Liver (tissue), 8 donors: ENCODE measurements at regions not wholly inside any gene's neighbourhood (a gene's known extent, or its start where the extent isn't known, plus 50 kb on each side); places are given as distances from the start of the nearest gene placed in this dataset.

ENCODE experiments used
- DNase-seq: peaks from one replicate; pipeline ENCODE4 v3.0.0-alpha.2; 2017; ENCODE audit warnings: low spot score
- H3K27ac ChIP-seq, 2 donors: one replicate each; pipeline ENCODE4 v1.7.0; 2013; ENCODE audit warnings: inconsistent platforms in 2 of 2, low read length in 2 of 2, control low read depth in 1 of 2, low read depth in 1 of 2, mild to moderate bottlenecking in 1 of 2
- H3K27me3 ChIP-seq, 4 donors: one replicate each; pipeline versions ENCODE4 v1.6.1 to v1.7.0; 2013; ENCODE audit warnings: low read length in 3 of 4, inconsistent platforms in 1 of 4, mild to moderate bottlenecking in 1 of 4, moderate library complexity in 1 of 4; ENCODE audit not compliant: control insufficient read depth in 4 of 4, insufficient read depth in 4 of 4
- H3K36me3 ChIP-seq, 4 donors: one replicate each; pipeline versions ENCODE4 v1.6.1 to v1.7.0; 2013; ENCODE audit warnings: low read length in 3 of 4, mild to moderate bottlenecking in 3 of 4, low read depth in 1 of 4, moderate library complexity in 1 of 4; ENCODE audit not compliant: control insufficient read depth in 4 of 4, insufficient read depth in 3 of 4
- H3K4me1 ChIP-seq, 4 donors: one replicate each; pipeline versions ENCODE4 v1.6.1 to v1.7.0; 2013; ENCODE audit warnings: low read length in 3 of 4, mild to moderate bottlenecking in 3 of 4, moderate library complexity in 1 of 4; ENCODE audit not compliant: control insufficient read depth in 4 of 4, insufficient read depth in 4 of 4
- H3K4me3 ChIP-seq, 3 donors: one replicate each; pipeline versions ENCODE4 v1.6.1 to v1.7.0; 2013; ENCODE audit warnings: low read length in 3 of 3, control low read depth in 1 of 3, low read depth in 1 of 3, mild to moderate bottlenecking in 1 of 3
- H3K9ac ChIP-seq, 2 donors: one replicate each; pipeline ENCODE4 v1.7.0; 2013; ENCODE audit warnings: low read length in 2 of 2, mild to moderate bottlenecking in 2 of 2, moderate library complexity in 2 of 2, control low read depth in 1 of 2, low read depth in 1 of 2
- H3K9me3 ChIP-seq, 4 donors: one replicate each; pipeline versions ENCODE4 v1.6.1 to v1.7.0; 2013; ENCODE audit warnings: low read length in 3 of 4; ENCODE audit not compliant: control insufficient read depth in 4 of 4
- FOXA1 ChIP-seq: IDR thresholded peaks from 2 replicates; pipeline ENCODE4 v1.6.1; 2016; ENCODE audit warnings: antibody characterized with exemption
- GABPA ChIP-seq, 2 donors: IDR thresholded peaks in 1 of 2; conservative IDR thresholded peaks in 1 of 2; 2 replicates each; pipeline ENCODE4 v1.6.1; 2016; ENCODE audit warnings: antibody characterized with exemption in 2 of 2, mild to moderate bottlenecking in 1 of 2, moderate library complexity in 1 of 2
- HNF4A ChIP-seq, 2 donors: conservative IDR thresholded peaks; 2 replicates each; pipeline ENCODE4 v1.6.1; 2016; ENCODE audit warnings: antibody characterized with exemption in 2 of 2, mild to moderate bottlenecking in 2 of 2
- HNF4G ChIP-seq: IDR thresholded peaks from 2 replicates; pipeline ENCODE4 v1.6.1; 2016; ENCODE audit warnings: antibody characterized with exemption
- JUND ChIP-seq, 2 donors: IDR thresholded peaks; 2 replicates each; pipeline ENCODE4 v1.6.1; 2016; ENCODE audit warnings: antibody characterized with exemption in 2 of 2
- NR2F2 ChIP-seq: IDR thresholded peaks from 2 replicates; pipeline ENCODE4 v1.6.1; 2016; ENCODE audit warnings: antibody characterized with exemption
- RAD21 ChIP-seq, 2 donors: IDR thresholded peaks; 2 replicates each; pipeline ENCODE4 v1.6.1; 2016; ENCODE audit warnings: antibody characterized with exemption in 2 of 2, mild to moderate bottlenecking in 2 of 2
- SP1 ChIP-seq: IDR thresholded peaks from 2 replicates; pipeline ENCODE4 v1.6.1; 2018; ENCODE audit warnings: antibody characterized with exemption, mild to moderate bottlenecking
- TAF1 ChIP-seq: conservative IDR thresholded peaks from 2 replicates; pipeline ENCODE4 v1.6.1; 2016; ENCODE audit warnings: antibody characterized with exemption, mild to moderate bottlenecking
- YY1 ChIP-seq: IDR thresholded peaks from 2 replicates; pipeline ENCODE4 v1.6.1; 2016; ENCODE audit warnings: antibody characterized with exemption, mild to moderate bottlenecking
- ZBTB33 ChIP-seq: IDR thresholded peaks from 2 replicates; pipeline ENCODE4 v1.6.1; 2016; ENCODE audit warnings: antibody characterized with exemption
- WGBS: extraction: QIAGEN DNeasy Blood & Tissue Kit; methylation state at CpG from one replicate; pipeline ENCODE4 v1.1.7; 2013; 5-methylcytosine and 5-hydroxymethylcytosine counted together
- TF ChIP-seq, protein P1 (sequence below): IDR thresholded peaks from 2 replicates; pipeline ENCODE4 v1.6.1; 2016; ENCODE audit warnings: antibody characterized with exemption
- TF ChIP-seq, protein P2 (sequence below): IDR thresholded peaks from 2 replicates; pipeline ENCODE4 v1.6.1; 2016; ENCODE audit warnings: antibody characterized with exemption, mild to moderate bottlenecking
- TF ChIP-seq, protein P3 (sequence below): fragments of 150-350 bp; IDR thresholded peaks from 2 replicates; pipeline ENCODE4 v1.5.1; 2017; ENCODE audit warnings: improper control_type of control experiment, low read depth, low read length; ENCODE audit not compliant: missing input control
- TF ChIP-seq, protein P4 (sequence below): IDR thresholded peaks from 2 replicates; pipeline ENCODE4 v1.6.1; 2016; ENCODE audit warnings: antibody characterized with exemption
- donor health status: healthy.
- donor health status: healthy.
- donor health status: healthy.
- donor health status: healthy.
- donor health status: healthy.

GRCh38 chr14:97025722-97026121, 228.5 kb downstream of the VRK1 start:
- WGBS = 31% methylated on average over 16 of the region's 16 CpGs
- Histone ChIP-seq H3K4me3 (no peak overlapping the region), H3K9ac (no peak overlapping the region), H3K4me1 (no peaks in the 10 kb centered on the region), H3K27me3 (peaks cover 0 to 5% (median 4%) of the 10 kb centered on the region in 4 donors), H3K36me3 (no peaks in the 10 kb centered on the region), H3K9me3 (no peaks in the 10 kb centered on the region), H3K27ac (no peak overlapping the region)
- no peak for DNase-seq
- TF ChIP-seq SP1 (no peak), RAD21 (IDR thresholded peaks at IDR 0.05) (no peak), HNF4A (conservative IDR thresholded peaks at IDR 0.05) (no peak), TAF1 (no peak), JUND (IDR thresholded peaks at IDR 0.05) (no peak), GABPA (IDR thresholded peaks at IDR 0.05 in 1 of 2, conservative IDR thresholded peaks at IDR 0.05 in 1 of 2) (no peak), HNF4G (no peak), ZBTB33 (no peak), YY1 (no peak), NR2F2 (no peak), FOXA1 (no peak)
- TF ChIP-seq, protein P1, sequence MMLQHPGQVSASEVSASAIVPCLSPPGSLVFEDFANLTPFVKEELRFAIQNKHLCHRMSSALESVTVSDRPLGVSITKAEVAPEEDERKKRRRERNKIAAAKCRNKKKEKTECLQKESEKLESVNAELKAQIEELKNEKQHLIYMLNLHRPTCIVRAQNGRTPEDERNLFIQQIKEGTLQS = no peak
- TF ChIP-seq, protein P2, sequence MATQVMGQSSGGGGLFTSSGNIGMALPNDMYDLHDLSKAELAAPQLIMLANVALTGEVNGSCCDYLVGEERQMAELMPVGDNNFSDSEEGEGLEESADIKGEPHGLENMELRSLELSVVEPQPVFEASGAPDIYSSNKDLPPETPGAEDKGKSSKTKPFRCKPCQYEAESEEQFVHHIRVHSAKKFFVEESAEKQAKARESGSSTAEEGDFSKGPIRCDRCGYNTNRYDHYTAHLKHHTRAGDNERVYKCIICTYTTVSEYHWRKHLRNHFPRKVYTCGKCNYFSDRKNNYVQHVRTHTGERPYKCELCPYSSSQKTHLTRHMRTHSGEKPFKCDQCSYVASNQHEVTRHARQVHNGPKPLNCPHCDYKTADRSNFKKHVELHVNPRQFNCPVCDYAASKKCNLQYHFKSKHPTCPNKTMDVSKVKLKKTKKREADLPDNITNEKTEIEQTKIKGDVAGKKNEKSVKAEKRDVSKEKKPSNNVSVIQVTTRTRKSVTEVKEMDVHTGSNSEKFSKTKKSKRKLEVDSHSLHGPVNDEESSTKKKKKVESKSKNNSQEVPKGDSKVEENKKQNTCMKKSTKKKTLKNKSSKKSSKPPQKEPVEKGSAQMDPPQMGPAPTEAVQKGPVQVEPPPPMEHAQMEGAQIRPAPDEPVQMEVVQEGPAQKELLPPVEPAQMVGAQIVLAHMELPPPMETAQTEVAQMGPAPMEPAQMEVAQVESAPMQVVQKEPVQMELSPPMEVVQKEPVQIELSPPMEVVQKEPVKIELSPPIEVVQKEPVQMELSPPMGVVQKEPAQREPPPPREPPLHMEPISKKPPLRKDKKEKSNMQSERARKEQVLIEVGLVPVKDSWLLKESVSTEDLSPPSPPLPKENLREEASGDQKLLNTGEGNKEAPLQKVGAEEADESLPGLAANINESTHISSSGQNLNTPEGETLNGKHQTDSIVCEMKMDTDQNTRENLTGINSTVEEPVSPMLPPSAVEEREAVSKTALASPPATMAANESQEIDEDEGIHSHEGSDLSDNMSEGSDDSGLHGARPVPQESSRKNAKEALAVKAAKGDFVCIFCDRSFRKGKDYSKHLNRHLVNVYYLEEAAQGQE = no peak
- TF ChIP-seq, protein P3, sequence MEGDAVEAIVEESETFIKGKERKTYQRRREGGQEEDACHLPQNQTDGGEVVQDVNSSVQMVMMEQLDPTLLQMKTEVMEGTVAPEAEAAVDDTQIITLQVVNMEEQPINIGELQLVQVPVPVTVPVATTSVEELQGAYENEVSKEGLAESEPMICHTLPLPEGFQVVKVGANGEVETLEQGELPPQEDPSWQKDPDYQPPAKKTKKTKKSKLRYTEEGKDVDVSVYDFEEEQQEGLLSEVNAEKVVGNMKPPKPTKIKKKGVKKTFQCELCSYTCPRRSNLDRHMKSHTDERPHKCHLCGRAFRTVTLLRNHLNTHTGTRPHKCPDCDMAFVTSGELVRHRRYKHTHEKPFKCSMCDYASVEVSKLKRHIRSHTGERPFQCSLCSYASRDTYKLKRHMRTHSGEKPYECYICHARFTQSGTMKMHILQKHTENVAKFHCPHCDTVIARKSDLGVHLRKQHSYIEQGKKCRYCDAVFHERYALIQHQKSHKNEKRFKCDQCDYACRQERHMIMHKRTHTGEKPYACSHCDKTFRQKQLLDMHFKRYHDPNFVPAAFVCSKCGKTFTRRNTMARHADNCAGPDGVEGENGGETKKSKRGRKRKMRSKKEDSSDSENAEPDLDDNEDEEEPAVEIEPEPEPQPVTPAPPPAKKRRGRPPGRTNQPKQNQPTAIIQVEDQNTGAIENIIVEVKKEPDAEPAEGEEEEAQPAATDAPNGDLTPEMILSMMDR = no peak
- TF ChIP-seq, protein P4, sequence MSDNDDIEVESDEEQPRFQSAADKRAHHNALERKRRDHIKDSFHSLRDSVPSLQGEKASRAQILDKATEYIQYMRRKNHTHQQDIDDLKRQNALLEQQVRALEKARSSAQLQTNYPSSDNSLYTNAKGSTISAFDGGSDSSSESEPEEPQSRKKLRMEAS = no peak
